ENCODE measurements at regions not wholly inside any gene's neighbourhood (a gene's known extent, or its start where the extent isn't known, plus 50 kb on each side); places are given as distances from the start of the nearest gene placed in this dataset.
"Not testable (repeated sequence)": the region's sequence is repeated elsewhere in the genome, so short reads cannot be mapped to it uniquely, and the experiment has no call there.

DNA sequence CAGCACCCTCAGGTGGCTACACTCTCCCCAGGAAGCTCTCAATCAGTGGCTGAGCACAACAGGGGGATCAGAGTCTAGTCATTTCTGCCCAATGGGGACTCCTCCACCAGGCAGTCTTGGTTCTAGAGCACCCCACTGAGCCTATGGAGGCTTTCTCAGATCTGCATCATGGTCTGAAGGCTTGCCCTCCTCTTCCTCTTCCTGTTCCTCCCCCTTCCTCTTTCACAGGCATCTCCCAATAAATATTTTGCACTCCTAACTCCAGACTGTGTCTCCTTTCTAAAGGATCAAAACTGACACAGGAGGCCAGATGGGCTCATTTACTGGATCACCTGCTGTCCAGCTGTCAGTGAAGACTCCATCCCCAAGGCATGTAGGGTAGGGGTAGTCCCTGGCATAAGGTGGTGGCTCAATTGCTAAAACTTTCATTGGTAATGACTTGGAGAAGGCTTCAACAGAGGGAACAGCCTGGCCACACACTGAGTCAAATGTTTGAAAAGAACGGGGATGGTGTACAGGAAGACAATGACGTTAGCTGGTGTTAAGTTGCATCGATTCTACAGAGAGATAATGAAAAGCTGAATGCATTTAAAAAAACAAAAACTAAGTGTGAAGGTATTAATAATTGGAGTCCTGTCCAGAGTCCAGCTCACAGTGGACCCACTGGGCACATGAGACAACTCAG, 84.2 kb upstream of the SLC2A1 start:
- intact Hi-C loops (cut with micrococcal nuclease), result no loop called here

DNA sequence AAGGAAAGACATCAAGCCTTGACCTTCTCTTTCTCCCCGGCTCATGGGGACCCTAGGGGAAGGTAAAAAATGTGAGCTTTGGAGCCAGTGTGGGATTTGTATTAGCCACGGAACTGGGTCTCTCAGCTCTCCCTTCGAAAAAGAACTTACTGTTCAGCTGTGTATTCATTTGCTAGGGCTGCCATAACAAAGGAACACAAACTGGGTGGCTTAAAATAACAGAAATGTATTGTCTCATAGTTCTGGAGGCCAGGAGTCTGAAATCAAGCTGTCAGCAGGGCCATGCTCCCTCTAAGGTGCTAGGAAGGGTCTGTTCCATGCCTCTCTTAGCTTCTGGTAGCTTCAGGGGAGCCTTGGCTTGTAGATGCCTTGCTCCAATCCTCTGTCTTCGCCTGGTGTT, 83.5 kb upstream of the SLC2A1 start:
- intact Hi-C loops (cut with micrococcal nuclease), result no loop called here

DNA sequence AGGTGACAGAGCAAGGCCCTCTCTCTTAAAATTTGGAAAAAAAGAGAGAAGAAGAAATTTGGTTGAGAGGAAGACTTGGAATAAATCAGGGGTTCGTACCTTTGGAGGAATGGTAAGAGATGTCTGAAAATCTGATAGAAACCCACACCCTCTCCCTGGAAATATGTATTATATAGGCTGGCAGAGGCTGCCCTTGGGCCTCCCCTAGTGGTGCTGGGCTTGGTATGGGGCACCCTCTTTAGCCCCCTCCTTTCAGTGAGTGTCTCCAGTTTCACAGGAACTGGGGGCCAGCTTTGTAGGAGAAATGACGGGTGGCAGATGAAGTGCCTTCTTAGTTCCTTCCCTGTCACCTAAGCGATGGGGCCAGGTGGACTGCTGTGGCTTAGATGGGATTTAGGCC, 82.9 kb upstream of the SLC2A1 start:
- intact Hi-C loops (cut with micrococcal nuclease), result no loop called here

DNA sequence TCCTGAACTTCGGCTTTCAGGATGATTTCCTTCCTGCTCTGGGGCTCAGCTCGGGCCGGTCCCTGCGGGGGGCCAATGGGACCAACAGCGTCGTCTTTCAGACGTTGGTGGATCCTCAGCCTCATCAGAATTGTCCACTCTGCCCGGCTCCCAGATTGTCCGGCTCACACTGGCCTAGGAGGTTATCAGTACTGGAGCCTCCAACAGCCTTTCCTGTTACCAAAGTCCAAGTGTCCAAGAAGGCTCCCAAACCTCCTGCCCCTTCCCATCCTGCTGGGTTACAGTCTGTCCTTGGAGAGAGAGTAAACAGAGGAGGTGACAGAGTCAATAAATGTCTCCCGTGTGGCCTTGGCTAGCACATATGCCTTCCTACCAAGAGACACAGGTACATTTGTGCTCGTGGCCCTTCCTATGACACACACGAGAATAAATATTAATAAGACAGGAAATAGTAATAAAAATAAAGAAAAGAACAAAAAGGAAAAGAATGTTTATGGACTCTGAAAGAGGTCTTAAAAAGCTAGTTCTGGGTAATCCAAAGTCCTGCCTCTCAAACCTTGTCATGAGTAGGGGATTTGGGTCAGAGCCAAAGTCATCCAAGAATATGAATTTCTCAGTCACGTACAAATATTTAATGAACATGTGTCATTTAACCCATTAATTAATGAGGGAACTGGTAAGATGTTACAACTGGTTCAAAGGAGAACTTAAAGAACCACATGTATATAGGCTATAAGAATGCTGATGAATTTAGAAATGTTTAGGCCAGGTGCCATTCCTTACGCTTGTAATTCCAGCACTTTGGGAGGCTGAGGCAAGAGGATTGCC, 80.8 kb upstream of the SLC2A1 start:
- intact Hi-C loops (cut with micrococcal nuclease), result no loop called here

DNA sequence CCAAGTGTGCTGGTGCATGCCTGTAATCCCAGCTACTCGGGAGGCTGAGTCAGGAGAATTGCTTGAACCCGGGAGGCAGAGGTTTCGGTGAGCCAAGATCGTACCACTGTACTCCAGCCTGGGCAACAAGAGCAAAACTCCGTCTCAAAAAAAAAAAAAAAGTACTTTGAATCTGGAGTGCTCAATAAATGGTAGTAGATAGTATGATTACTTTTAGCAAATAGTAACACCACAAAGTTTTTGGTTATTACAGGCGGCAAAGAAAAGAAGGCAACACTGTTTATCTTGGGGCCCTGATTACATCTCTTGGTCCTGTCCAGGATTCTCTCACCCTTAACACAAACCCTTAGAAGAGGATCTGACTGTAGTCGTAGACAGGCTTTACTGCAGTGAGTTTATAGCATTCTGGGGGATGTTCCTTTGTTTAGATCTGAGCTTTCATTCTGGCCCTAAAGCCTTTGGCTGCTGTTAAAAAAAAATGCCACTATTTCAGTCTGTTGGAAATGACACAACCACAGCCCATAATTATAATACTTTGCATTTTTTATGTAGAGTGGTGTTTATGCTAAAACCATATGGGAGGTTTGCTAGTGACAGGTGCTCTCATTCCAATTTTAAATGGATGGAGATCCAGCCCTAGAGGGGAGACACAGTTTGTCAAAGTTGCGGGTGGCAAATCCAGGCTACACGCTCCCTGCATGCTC, 79.7 kb upstream of the SLC2A1 start:
- intact Hi-C loops (cut with micrococcal nuclease), result no loop called here

DNA sequence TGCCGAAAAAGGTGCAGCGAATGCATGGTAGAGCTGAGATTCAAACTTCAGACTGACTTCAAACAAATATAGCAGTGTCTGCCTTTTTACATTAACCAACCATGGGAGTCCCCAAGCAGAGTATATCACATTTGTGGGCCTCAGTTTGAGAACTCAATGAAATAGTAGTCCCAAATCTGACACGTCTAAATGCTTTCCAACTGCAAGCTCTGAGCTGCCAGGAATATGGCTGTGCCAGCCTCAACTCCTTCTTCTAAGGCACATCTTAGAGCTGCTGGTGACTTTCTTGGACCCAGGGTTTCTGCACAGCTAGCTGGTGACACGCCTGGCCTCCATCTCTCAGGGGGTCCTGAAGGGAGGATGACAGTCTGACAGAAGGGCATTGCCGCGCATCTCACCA, 78.8 kb upstream of the SLC2A1 start:
- intact Hi-C loops (cut with micrococcal nuclease), result no loop called here

DNA sequence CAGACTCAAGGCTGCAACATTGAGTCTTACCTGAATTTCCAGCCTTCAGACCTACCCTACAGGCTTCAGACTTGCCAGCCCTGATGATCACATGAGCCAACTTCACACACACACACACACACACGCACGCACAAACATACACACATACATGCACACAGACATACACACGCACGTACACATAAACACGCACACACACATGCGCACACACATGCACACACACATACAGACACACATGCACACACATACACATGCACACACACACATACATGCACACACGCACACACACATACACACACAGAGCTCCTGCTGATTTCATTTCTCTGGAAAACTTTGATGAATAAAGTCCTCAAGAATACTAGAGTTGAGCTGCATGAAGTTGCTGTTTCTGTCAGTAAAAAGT, 78.3 kb upstream of the SLC2A1 start:
- intact Hi-C loops (cut with micrococcal nuclease), result no loop called here

DNA sequence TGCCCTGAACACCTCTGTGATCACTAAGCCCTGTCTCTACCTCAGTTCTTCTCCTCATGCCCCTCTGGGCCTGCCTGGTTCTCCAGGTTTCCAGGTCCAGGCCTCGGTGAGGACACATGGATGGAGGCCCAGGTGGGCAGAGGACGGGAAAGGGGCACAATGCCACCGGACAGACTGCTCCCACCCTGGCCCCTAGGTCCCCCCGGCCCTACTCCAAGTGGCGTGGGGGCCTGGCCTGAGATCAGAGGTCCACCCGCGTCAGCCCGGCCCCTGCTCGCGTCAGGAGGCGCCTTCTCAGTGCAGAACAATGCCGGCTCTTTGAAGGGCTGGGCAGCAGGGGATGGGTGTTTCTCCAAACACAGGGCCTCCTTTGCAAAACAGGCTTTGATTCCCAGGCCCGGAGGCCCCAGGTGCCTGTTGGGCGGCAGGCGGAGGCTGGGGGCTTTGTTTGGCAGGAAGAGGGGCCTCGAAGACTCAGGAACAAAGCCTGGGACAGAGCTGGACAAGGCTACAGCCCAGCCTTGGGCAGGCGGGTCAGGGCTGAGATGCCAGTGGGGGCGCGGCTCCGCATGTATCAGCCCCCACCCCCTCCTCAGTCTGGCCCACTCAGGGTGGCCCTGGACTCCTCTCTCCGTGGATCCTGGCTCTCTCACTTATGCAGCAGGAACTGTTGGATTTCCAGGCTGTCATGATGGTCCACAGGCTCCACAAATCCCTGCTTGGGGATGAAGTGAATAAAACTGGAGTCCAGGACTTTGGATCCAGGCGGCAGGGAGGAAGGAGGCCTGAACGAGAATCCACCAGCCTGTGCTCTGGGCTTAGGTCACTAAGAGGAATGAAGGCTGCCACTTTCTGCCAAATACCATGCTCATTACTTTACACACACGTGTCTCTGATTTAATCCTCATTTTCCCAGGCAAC, 77.4 kb upstream of the SLC2A1 start:
- intact Hi-C loops (cut with micrococcal nuclease), result no loop called here

DNA sequence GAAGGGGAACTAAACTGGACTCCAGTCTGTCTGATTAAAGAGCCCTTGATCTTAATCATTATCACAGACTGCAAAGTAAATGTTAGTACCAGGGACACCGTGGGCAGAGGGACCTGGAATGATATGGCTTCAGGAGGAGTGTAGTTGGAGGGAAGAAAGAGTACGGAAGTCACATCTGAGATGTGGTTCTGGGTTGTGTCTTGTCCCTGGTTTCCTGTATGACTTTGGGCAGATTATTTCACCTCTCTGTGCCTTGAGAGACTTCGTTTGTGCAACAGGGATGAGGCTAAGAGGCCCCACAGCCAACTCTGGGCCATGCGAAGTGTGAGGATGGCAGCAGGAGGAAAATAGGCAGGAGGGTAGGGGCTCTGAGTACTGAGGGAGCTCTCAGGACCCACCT, 76.1 kb upstream of the SLC2A1 start:
- intact Hi-C loops (cut with micrococcal nuclease), result no loop called here

DNA sequence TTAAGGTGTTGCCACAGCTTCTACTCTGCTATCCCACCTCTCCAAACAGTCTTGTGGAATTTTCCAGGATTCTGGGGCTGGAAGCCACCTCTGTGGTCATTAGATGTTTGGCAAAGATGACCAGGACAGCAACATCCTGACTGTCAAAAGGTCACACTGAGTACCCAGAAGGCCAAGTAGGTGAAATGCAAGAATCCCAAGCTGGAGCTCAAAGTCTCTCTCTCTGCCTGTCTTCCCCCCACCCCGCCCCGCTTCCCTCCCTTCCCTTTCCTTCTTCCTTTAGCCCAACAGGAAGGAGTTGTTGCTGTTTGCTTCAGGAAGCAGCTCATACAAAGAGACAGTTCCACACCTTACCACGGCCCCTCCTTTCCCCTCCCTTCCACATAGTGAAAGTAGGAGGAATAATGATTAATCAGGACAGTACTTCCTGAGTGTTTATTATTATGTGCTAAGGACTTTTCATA, 75.6 kb upstream of the SLC2A1 start:
- intact Hi-C loops (cut with micrococcal nuclease), result no loop called here

DNA sequence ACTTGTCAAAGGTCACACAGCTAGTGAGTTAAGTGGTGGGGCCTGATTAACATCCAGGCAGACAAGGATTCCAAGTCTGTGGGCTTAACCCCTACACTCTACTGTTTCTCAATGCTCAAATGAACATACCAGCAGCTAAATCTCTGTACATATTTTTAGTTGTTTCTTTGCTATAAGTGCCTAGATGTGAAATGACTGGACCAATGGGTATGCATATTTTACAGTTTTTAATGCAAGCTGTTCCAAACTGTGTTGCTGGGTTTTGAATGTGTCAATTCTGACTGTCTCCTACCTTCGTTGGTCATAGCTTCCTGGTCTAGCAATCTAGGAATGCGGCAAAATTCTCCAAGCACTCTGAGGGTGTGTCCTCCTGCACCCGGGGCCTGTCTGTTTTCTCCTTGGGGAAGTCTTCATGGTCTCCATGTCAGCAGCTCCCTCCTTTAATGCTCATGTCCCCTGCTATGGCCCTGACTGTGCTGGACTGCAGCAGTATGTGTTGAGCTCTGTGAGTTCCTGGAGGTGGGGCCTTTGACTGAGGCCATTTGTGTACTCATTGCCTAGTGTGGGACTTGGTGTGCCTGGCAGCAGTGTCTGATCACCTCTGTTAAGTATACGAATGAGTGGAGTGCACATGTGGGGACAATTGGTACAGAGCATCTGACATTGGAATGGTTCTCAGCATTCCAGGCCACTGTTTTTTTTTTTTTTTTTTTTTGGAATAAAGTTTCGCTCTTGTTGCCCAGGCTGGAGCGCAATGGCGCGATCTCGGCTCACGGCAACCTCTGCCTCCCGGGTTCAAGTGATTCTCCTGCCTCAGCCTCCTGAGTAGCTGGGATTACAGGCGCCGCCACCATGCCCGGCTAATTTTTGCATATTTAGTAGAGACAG, 72.9 kb upstream of the SLC2A1 start:
- intact Hi-C loops (cut with micrococcal nuclease), result no loop called here

DNA sequence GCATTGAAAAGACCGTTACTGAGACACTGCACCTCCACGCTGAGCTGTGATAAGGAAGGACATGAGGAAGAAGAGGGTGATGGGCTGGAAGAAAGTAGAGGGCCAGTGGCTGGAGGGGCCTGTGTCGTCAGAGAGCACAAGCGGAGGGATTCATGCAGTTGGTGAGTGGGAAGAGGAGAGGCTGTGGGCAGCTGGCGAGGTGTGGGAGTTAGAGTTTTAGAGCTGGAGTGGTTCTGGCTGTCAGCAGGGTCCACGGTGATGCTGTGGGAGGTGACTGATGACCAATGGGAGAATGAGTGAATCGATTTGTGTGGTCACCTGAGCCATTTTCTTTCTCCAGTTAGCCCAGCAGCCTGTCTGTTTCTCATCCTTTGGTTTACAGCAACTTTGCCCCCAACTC, 66.2 kb upstream of the SLC2A1 start:
- intact Hi-C loops (cut with micrococcal nuclease), result no loop called here

DNA sequence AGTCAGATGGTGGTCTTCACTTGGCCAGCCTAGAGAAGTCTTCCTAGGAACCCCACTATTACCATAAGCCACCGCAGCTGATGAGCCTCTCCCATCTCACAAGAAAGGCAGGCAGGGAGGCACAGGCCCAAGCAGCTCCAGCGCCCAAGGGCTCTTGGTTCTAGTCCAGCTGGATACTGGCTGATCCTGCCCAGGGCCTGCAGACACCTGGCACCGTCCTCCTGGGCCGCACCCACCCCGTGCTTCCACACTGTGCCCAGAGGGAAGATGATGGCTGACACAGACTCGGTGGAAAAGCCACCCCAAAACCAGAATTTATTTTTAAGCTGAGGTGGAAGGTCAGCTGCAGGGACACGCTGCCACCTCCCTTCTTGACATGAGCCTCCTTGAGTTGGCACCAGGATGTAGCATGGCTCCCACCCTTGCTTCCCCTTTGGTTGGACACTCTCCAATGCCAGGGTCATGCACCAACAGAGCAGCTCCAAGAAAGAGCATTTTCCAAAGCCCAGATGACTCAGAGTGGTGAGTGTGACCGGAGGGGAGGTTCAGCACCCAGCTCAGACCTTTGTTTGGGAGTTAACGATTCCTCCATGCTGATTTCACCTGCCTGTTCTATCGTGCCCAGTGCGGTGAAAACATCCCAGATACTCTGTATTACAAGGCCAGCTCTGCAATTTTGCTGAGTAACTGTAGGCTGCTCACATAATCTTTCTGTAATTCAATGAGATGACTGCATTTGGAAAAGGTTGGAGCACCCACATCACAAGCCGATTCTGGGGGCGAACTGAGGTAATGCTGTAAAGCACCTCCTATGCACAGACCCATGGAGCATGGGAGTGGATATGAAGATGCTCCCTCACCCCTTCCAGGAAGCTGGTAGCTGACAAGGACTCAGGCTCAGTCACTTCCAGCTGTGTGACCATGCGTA, 63.1 kb upstream of the SLC2A1 start:
- intact Hi-C loops (cut with micrococcal nuclease), result no loop called here

DNA sequence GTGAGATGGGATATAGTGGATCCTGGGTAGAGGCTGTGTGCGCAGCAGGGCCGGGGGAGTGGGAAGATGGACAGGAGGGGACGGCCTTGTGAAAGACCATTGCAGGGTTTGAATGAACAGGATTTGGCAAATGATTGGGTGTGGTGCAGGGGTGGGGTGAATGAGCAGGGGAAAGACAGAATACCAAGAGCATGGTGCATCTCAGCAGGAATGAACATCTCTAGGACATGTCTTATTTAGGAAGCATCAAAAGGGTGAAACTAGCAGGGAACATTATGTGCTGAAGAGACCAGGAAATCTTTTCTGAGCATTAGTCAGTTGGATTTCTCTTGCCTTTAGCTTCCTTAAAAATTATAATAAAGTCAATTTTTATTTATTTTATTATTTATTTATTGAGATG, 60.6 kb upstream of the SLC2A1 start:
- intact Hi-C loops (cut with micrococcal nuclease), result no loop called here

DNA sequence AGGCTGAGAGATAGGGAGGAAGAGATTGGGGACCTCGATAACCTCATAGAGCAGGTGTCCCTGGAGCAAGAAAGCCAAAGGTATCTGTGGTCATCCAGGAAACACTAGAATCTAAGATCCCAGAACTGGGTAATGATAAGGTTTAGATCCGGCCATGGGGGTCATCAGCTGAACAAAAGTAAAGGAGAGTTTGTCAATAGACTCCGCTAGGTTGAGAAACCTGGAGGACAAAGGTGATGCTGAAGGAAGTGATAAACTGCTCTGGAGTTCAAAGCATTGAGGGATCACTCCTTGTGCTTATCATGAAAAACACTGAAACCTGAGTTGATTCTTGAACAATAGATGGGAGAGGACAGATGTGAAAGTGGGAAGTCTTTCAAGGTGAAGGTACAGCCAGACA, 59.5 kb upstream of the SLC2A1 start:
- intact Hi-C loops (cut with micrococcal nuclease), result no loop called here

DNA sequence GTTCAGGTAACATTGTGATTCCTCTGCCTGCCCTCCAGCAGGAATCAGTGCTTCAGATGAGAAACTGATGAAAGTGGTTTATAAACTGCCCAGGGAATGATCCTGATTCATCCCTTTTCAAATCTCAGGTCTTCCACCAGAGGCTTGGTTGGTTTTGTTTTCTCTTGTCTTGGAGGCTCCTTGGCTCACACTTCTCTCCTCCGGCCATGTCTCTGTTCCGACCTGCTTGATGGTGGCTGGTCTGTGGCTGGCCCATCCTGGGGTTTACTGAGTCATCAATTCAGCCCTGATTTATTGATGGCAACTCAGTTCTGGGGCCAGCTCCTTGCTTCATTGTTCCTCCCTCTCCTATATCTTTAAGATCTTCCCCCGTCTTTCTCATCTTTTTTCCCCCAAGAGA, 56.6 kb upstream of the SLC2A1 start:
- intact Hi-C loops (cut with micrococcal nuclease), result no loop called here

DNA sequence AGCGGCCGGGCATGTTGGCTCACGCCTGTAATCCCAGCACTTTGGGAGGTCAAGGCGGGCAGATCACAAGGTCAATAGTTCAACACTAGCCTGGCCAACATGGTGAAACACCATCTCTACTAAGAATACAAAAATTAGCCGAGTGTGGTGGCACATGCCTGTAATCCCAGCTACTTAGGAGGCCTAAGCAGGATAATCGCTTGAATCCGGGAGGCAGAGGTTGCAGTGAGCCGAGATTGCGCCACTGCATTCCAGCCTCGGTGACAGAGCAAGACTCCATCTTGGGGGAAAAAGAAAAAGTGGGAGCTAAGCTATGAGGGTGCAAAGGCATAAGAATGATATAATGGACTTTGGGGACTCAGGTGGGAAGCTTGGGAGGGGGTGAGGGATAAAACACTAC, 55.9 kb upstream of the SLC2A1 start:
- intact Hi-C loops (cut with micrococcal nuclease), result not testable (repeated sequence)

DNA sequence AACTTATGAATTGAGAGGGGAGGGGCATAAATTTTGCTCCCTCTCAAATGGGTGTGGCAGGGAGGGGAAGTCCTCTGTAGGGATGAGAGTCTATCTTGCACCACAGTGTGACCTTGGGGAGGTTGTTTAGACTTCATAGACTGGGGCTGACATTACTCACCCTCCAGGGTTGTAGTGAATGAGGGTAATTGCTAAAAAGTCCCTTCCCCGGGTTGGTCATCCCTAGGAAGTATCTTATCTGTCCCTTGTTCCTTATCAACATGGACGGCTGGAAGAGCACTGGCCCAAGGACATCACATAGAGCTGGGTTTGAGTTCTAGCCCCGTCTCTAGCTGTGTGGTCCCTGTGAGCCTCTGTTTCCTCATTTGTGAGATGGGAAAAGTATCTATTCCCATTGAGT, 52.4 kb upstream of the SLC2A1 start:
- intact Hi-C loops (cut with micrococcal nuclease), result no loop called here

DNA sequence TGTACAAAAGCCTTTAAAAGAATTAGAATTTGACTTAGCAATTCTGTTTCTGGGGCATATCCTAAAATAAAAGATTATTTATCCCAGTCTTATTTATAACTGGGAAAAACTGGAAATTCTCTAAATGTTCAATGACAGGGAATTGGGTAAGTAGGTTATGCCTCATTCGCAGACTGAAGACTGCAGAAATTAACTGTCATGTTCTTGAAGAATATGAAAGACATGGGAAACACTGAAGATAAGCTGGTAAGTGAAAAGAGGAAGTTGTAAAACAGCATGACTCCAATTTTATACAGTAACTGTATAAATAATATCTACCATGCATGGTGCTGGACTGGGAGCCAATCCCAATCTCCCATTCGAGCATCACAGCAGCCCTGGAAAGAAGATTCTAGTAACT, 50.6 kb upstream of the SLC2A1 start:
- intact Hi-C loops (cut with micrococcal nuclease), result no loop called here

Data from T-helper 2 cell treated with Interferon-gamma antibody and Interleukin-4, amounts not matched to agents 100 ng/mL and 5 ng/mL, for 36 hours (primary cell).